NCI-H2227 (cell line): ENCODE measurements at regions not wholly inside any gene's neighbourhood (a gene's known extent, or its start where the extent isn't known, plus 50 kb on each side); places are given as distances from the start of the nearest gene placed in this dataset.
A peak's percentile ranks its signal among the peaks of the same experiment; 100 is the strongest.
"Not testable (repeated sequence)": the region's sequence is repeated elsewhere in the genome, so short reads cannot be mapped to it uniquely, and the experiment has no call there.

ENCODE experiments used
- DNase-seq: peaks from one replicate; lab custom pipeline; 2025; ENCODE audit not compliant: unreplicated experiment; lab: John Stamatoyannopoulos, UW

GRCh38 chr14:61602003-61602732 lies 93.1 kb upstream of the HIF1A start:
- DNase-seq: peak; percentile 58

- DNase-seq: peak; percentile 62
Observed at GRCh38 chr14:61602733-61603077, 92.6 kb upstream of the HIF1A start.

DNA sequence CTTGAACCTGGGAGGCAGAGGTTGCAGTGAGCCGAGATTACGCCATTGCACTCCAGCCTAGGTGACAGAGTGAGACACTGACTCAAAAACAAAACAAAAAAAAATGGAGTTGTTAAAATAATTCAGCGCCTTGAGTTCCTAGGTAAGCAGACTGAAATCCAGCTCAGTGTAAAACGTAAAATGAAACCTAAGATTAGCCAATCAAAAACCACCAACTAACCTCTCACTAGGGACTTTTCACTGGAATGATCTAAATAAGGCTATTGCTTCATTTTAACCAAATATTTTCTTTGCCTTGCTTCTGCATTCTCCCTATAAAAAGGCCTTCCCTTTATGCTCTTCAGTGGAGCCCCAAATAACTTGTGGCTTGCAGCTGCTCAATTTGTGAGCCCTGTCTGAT lies 91.6 kb upstream of the HIF1A start:
- DNase-seq: no peak

- DNase-seq: peak; percentile 24
Observed at GRCh38 chr14:61607570-61608244, 87.6 kb upstream of the HIF1A start.

DNA sequence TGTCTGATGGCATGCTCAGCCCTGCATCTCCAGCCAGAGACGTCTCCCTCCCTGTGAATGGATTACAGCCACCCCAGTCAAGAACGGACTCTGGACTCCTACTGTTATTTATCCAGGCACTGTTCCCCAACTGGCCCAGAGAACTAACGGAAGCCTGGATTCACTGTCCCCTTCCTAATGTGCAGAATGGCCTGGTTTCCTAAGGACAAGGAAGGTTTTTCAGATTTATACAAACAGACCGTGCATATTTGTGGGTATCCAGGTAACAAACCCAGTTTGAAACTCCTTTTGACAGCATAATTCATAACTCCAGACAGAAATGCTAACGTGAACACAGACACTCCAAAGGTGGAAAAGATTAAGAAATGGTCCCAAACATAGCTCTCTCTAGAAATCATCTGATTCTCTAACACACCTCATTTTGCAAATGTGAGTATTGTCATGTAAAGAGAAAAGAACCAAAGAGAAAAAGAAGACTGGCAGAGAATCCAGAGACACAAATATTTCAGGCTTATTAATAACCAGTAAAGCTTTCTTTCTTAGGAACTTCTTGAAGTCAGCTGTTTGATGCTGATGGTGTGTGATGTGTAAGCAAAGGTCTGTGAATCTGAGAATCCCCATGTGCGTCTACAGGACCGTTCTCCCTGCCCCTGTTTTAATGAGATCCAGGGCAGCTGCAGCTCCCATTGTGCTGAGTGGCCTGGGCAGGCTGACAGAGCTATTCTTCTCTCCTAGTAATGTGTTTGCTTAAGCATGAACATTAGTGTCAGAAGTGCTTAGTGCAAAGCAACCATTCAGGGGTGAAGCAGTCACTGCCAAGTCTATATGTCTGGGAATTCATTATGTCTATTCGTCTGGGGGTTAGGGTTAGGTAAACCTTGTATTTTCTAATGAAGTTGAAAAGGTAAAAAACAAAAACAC lies 86.8 kb upstream of the HIF1A start:
- DNase-seq: peak; percentile 77

GRCh38 chr14:61609191-61609843 lies 86.0 kb upstream of the HIF1A start:
- peak; percentile 27 for DNase-seq

DNA sequence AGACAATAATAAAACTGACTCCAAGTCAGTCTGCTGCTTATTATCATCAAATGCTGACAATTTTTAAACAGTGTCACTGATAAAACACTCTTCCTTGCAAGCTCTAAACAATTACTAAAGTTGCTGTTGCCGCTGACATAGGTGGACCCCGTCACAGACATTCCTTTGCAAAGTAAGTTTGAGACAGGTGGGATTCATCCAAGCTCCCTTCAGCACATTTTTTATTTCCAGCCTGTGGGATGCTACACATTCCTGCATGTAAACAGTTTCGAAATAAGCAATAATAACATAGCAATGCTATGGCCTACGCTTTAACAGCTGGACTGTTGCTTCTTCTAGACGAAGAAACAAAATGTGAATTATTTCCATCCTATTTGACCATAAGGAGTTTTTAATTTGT lies 85.4 kb upstream of the HIF1A start:
- DNase-seq: no peak

GRCh38 chr14:61610900-61611299 lies 84.4 kb upstream of the HIF1A start:
- DNase-seq: no peak

DNA sequence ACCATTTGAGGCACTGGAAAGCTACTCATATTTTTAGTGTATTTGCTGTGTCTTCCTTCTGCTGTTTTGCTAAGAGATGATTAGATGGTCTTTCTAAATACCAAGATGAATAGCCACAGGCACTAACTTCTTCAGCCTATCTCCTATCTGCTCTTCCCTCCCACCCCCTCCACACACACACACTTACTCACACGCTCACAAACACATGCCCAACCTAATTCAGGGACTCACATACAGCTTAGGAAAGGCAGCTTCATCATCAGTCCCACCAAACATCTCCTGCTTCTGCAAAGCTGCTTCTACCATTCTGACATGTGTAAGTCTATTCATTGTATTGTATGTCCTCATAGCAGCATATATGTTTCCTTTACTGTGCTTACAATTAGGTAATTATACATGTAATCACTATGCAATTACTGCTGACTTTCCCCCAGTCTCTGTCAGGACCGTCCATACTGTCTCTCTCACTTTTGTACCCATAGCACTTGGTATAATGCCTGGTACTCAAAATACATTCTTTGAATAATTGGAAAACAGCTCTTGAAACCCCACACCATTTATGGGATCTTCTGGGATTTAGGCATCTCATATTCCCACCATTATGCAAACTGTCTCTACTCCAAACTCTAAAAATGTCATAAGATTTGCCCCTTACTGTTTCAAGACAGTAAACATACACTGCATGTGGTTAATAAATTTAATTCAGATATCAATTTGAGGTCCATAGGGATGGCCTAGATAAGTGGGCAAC lies 83.3 kb upstream of the HIF1A start:
- DNase-seq: no peak

- DNase-seq: not testable (repeated sequence)
Observed at GRCh38 chr14:61613006-61613405, 82.3 kb upstream of the HIF1A start.

GRCh38 chr14:61614693-61615092 lies 80.6 kb upstream of the HIF1A start:
- no peak for DNase-seq

- DNase-seq: no peak
Observed at GRCh38 chr14:61615743-61616523, 79.4 kb upstream of the HIF1A start.

DNA sequence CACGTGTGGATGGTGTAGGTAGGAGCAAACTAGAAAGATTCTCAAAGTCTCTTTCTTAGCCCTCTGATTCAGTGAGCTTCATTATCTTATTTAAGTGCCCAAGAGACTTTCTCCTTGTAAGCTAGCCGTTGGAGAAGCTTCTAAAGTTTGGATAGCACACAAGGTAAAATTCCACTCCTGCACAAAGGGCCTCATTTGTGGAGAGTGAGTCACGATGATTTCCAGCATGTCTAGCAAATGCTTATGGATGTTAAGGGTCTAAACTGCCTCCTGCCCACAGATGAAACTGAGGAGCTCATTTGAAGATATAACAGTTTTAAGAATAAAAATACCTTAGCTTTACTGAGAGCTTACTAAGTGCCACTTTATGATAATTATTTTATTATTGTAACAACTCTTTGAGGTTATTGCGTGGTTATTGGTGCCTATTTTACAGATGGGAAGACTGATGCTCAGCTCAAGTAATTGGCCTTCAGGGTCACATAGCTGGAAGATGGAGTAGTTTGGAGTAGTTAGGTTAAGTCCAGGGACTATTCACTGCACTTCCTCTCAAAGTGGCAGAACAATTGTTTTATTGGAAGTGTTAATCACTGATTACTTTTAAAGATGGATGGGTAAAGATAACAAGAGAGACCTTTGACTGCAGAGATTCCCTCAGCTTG lies 78.7 kb upstream of the HIF1A start:
- no peak for DNase-seq

- DNase-seq: no peak
Observed at GRCh38 chr14:61618448-61618847, 76.9 kb upstream of the HIF1A start.

GRCh38 chr14:61619494-61619893 lies 75.8 kb upstream of the HIF1A start:
- DNase-seq: no peak

DNA sequence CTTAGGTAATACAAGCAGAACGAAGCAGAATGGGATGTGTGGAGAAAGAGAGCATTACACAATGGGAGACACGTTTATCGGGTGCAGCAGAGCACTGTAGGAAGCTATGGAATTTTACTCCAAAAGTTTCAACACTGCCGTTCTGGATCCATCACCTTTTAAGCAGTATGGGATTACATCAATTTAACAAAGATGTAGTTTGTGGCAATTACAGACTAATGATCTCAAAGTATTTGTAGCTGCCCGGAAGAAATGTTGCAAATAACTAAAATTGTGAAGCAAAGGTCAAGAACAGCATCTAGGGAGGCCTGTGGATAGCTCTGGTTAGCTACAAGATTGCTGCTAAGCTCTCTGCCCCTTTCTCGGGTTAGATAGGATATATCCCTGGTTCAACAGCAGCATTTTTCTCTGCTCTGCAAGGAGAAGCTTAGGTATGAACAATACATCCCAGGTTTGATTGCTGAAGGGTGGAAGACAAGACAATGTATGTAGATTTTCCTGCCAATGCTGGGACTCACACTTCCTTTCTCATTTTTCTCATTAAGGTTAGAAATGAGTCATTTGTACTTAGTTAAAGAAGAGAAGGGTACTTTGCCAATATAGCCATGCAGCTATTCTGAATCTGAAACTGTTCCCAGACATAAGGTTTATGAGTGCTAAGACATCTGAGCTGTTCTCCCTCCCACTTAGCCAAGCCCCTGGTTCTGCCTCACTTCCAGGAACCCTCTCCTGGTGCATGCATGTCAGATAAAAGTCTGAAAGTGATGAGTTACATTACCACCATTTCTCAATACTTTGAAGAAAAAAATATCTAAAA lies 75.0 kb upstream of the HIF1A start:
- no peak for DNase-seq

DNA sequence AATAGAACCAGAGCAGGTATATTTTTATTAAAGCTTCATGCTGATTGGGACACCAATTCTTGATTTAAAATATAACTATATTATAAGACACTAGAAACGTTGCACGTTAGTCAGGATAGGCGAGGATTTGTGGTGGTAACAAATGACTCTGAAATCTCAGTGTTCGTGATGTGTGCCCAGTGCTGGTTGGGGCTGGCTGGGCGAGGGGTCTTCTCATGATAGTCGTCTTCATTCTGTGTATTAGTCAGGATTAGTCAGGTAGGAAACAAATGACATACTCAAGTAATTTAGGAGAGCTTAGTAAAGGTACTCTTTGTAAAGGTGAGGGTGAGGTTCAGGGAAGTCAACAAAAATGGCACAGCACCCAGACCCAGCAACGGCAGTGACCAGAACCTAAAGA lies 73.9 kb upstream of the HIF1A start:
- DNase-seq: no peak

DNA sequence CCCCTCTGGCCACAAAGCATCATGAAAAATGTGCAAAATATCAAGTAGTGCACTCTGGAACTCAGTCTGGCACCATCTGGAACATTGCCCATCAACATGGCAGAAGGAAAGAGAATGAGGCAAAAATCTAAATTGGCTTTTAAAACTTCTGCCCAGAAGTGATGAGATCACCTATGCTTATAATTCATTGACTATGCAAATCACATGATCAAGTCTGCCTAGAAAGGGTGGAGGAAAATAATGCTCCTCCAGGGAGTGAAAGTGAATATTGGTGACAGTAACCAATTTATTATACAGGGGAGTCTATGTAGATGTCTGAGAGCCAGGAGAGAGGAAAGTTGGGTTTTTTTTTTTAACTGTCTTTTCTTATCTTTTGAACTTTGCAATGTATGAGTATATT lies 73.3 kb upstream of the HIF1A start:
- DNase-seq: no peak
